SHP77 (cell line): ENCODE measurements at regions not wholly inside any gene's neighbourhood (a gene's known extent, or its start where the extent isn't known, plus 50 kb on each side); places are given as distances from the start of the nearest gene placed in this dataset.
"Not testable (repeated sequence)": the region's sequence is repeated elsewhere in the genome, so short reads cannot be mapped to it uniquely, and the experiment has no call there.

Experiments
- DNase-seq, 2 experiments: peaks; one replicate each; lab custom pipeline; 2025; lab: John Stamatoyannopoulos, UW

- no peak for DNase-seq
These were observed 897.9 kb upstream of the FAT3 start for GRCh38 chr11:91326751-91327150.

GRCh38 chr11:91326280-91326679, 898.3 kb upstream of the FAT3 start:
- no peak for DNase-seq

- no peak for DNase-seq
These were observed 910.1 kb upstream of the FAT3 start for GRCh38 chr11:91314521-91314920.

- no peak for DNase-seq
These were observed 912.1 kb upstream of the FAT3 start for GRCh38 chr11:91312541-91312940.

- no peak for DNase-seq
These were observed 914.5 kb upstream of the FAT3 start for GRCh38 chr11:91310085-91310484.

GRCh38 chr11:91308069-91308468, 916.5 kb upstream of the FAT3 start:
- DNase-seq: no peak

- no peak for DNase-seq
These were observed 919.2 kb upstream of the FAT3 start for GRCh38 chr11:91305402-91305801.

GRCh38 chr11:91303749-91304148, 920.9 kb upstream of the FAT3 start:
- no peak for DNase-seq

DNA sequence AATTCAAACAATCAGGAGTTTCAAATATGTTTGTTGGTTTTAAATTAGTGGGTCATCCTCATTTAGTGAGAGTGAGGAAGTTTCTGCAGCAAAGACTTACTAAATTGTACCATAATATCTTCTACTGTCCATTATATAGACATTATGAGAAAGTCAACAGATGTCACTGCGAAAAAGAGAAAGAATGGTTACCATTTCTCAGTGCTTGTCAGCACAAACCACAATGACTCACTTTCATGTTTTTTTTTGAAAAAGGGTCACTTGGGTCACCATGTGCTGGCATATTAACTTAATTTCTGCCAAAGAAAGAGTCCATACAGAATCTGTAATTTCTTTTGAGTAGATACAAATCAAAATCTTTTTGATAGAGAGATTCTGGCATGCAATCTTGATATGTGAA, 924.6 kb upstream of the FAT3 start:
- DNase-seq: no peak

DNA sequence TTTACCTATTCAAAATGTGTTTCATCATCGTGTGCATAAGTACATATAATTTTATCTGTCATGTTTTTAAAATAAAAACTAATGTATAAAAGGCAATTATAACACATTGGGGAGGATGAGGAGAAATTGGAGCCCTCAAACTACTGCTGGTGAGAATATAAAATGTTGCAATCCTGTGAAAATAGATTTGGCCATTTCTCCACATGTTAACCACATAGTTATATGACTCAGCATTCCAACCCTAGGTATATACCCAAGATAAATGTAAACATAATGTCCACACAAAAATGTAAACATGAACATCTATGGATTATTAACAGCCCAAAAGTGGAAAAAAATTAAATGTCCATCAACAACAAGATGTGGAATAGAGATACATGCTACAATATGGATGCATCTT, 928.0 kb upstream of the FAT3 start:
- no peak for DNase-seq

DNA sequence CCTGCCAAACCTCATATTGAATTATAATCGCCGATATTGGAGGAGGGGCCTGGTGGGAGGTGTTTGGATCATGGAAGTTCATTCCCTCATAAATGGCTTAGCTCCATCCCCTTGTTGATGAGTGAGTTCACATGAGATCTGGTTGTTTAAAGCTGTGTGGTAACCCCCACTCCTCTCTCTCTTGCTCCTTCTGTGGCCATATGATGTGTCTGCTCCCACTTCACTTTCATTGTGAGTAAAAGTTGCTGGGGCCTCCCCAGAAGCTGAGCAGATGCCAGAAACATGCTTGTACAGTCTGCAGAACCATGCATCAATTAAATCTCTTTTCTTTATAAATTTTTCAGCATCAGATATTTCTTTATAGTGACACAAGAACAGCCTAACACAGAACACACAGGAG, 929.0 kb upstream of the FAT3 start:
- DNase-seq: no peak

- no peak for DNase-seq
These were observed 931.5 kb upstream of the FAT3 start for GRCh38 chr11:91293119-91293518.

- DNase-seq: no peak
These were observed 952.5 kb upstream of the FAT3 start for GRCh38 chr11:91272089-91272488.

GRCh38 chr11:91268512-91269295, 955.9 kb upstream of the FAT3 start:
- DNase-seq: not testable (repeated sequence)

- DNase-seq: no peak
These were observed 958.7 kb upstream of the FAT3 start for GRCh38 chr11:91265946-91266345.

- DNase-seq: no peak
These were observed 960.1 kb upstream of the FAT3 start for GRCh38 chr11:91264481-91264880.

DNA sequence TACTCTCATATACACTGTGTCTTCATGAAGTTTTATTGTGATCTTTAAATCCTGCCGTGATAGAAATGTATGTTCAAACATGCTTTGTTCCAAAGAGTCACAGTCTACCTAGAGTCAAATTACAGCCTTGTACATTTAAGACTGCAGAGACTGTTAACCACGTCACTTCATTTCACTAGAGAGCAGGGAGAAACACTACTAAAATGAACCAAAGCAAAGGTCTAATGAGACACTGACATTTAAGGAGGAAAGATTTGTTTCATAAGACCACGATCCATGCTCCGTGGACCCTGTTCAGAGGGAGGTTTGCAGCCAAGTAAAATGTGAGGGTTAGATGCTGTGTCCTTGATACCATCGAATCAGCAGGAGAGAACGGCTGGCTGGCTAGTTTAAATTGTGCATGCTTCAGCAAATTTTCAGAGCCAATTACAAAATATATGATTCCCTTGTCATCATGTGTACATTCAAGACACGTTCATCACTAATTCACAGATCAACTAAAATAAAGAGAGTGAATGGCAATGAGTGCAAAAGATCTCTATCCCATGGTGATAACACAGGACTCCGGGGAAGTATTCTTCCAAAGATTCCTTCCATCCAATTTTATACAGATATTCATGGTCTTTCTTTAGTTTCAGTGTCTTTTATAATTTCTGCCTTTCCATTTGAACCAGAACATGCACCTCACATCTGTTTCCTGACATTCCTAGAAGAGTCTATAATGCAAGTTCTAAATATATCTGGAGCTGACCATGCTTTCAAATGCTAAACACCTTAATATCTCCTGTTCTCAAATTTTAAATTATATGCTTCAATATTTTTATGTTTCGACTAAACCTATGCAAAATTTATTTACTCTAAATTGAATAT, 960.9 kb upstream of the FAT3 start:
- DNase-seq: no peak

DNA sequence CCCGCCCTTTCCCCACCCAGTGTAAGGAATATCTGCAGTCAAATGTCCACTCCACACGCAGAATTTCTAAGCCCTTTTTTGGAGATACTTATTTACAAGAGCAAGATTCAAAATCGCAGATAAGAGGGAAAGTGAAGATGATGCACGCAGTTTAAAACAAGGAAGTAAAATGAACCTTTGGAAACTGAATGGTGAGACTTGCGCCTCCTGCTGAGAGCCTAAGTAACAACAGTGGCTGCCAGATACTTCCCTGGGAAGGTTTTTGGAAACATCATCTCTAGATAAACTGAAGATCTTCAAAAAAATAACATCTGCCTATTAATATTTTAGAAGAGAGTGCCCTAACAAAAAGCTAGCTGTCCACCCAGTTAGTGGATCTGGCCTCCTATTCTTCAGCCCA, 963.1 kb upstream of the FAT3 start:
- DNase-seq: no peak

DNA sequence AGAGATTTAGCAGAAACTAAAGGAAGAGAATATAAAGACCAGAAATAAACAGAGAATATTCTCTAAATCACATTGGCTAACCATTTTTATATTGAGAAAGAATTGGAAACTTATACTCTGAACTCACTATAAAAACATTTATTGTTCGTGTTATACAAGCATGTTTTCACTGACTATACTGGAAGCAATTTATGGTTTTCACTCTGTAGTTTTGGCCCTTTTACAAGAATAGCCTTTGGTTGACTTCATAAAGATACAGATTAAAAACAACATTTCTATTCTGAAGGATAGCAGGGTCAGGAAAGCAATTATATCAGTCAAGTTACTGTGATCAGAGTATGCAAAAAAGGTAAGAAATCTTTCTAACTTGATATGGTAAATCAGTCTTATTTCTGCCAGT, 965.7 kb upstream of the FAT3 start:
- DNase-seq: no peak

- DNase-seq: no peak
These were observed 967.0 kb upstream of the FAT3 start for GRCh38 chr11:91257667-91258066.

GRCh38 chr11:91248199-91248807, 976.3 kb upstream of the FAT3 start:
- DNase-seq: peak; percentile 8 to 23

- no peak for DNase-seq
These were observed 977.4 kb upstream of the FAT3 start for GRCh38 chr11:91247009-91247735.
